ENCODE measurements at regions not wholly inside any gene's neighbourhood (a gene's known extent, or its start where the extent isn't known, plus 50 kb on each side); places are given as distances from the start of the nearest gene placed in this dataset.
A peak's percentile ranks its signal among the peaks of the same experiment; 100 is the strongest.

GRCh38 chr13:97565906-97566305, 131.9 kb downstream of the RAP2A start:
- H3K4me3 Mint-ChIP-seq, result no peak overlapping the region
- H3K27ac Mint-ChIP-seq, result no peak overlapping the region
- ATAC-seq, result no peak
- no peak for DNase-seq
- POLR2A ChIA-PET, result no interaction called here
- no peaks in the 10 kb centered on the region for H3K9me3 Mint-ChIP-seq (ENCODE audit: insufficient read depth)
- peaks cover 7% of the 10 kb centered on the region for H3K27me3 Mint-ChIP-seq (ENCODE audit: low read depth)
- CTCF ChIA-PET, result no interaction called here
- H3K4me1 Mint-ChIP-seq (ENCODE audit: low read depth), result no peaks in the 10 kb centered on the region
- H3K36me3 Mint-ChIP-seq (ENCODE audit: low read depth), result no peaks in the 10 kb centered on the region

- Mint-ChIP-seq H3K4me1 (ENCODE audit: low read depth) (no peaks in the 10 kb centered on the region), H3K27me3 (ENCODE audit: low read depth) (peaks cover 7% of the 10 kb centered on the region), H3K27ac (no peak overlapping the region), H3K4me3 (no peak overlapping the region), H3K9me3 (ENCODE audit: insufficient read depth) (no peaks in the 10 kb centered on the region), H3K36me3 (ENCODE audit: low read depth) (no peaks in the 10 kb centered on the region)
- ATAC-seq, result no peak
- POLR2A ChIA-PET, result no interaction called here
- CTCF ChIA-PET, result no interaction called here
- no peak for DNase-seq
Observed at GRCh38 chr13:97566907-97567306, 132.9 kb downstream of the RAP2A start.

- ATAC-seq, result no peak
- peaks cover 7% of the 10 kb centered on the region for H3K27me3 Mint-ChIP-seq (ENCODE audit: low read depth)
- H3K4me3 Mint-ChIP-seq, result no peak overlapping the region
- ChIA-PET CTCF (no interaction called here), POLR2A (no interaction called here)
- H3K4me1 Mint-ChIP-seq (ENCODE audit: low read depth), result no peaks in the 10 kb centered on the region
- H3K36me3 Mint-ChIP-seq (ENCODE audit: low read depth), result no peaks in the 10 kb centered on the region
- no peak for DNase-seq
- H3K9me3 Mint-ChIP-seq (ENCODE audit: insufficient read depth), result no peaks in the 10 kb centered on the region
- no peak overlapping the region for H3K27ac Mint-ChIP-seq
Observed at GRCh38 chr13:97567510-97568243, 133.7 kb downstream of the RAP2A start.

DNA sequence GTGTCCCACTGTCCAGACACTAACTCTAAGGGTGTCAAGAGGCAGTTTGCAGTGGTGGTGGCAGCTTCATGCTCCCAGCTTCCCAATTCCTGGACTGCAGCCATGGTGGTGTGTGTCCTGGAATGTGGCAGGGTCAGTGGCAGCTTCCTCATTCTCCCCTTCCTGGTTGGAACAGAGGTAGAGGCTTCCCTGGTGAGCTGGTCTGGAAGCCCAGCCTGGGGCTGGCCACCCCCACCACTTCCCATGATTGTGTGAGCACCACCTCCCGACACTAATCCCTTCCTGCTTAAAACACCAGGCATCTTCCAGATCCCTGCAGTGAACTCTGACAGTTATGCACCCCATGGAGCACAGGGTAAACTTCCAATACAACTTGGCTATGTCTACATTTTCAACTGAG, 134.9 kb downstream of the RAP2A start:
- H3K4me1 Mint-ChIP-seq (ENCODE audit: low read depth), result no peaks in the 10 kb centered on the region
- no peaks in the 10 kb centered on the region for H3K36me3 Mint-ChIP-seq (ENCODE audit: low read depth)
- peaks cover 7% of the 10 kb centered on the region for H3K27me3 Mint-ChIP-seq (ENCODE audit: low read depth)
- H3K4me3 Mint-ChIP-seq, result no peak overlapping the region
- ChIA-PET CTCF (no interaction called here), POLR2A (no interaction called here)
- DNase-seq (no peak), ATAC-seq (no peak)
- no peaks in the 10 kb centered on the region for H3K9me3 Mint-ChIP-seq (ENCODE audit: insufficient read depth)
- H3K27ac Mint-ChIP-seq, result no peak overlapping the region

GRCh38 chr13:97569841-97570240, 135.9 kb downstream of the RAP2A start:
- ChIA-PET CTCF (no interaction called here), POLR2A (no interaction called here)
- DNase-seq (no peak), ATAC-seq (no peak)
- H3K4me1 Mint-ChIP-seq (ENCODE audit: low read depth), result no peaks in the 10 kb centered on the region
- H3K27me3 Mint-ChIP-seq (ENCODE audit: low read depth), result peaks cover 7% of the 10 kb centered on the region
- no peaks in the 10 kb centered on the region for H3K36me3 Mint-ChIP-seq (ENCODE audit: low read depth)
- H3K27ac Mint-ChIP-seq, result no peak overlapping the region
- H3K9me3 Mint-ChIP-seq (ENCODE audit: insufficient read depth), result no peaks in the 10 kb centered on the region
- H3K4me3 Mint-ChIP-seq, result no peak overlapping the region

GRCh38 chr13:97570442-97570841, 136.5 kb downstream of the RAP2A start:
- no peak for DNase-seq
- H3K4me3 Mint-ChIP-seq, result no peak overlapping the region
- ChIA-PET CTCF (no interaction called here), POLR2A (no interaction called here)
- no peak overlapping the region for H3K27ac Mint-ChIP-seq
- H3K27me3 Mint-ChIP-seq (ENCODE audit: low read depth), result peaks cover 7% of the 10 kb centered on the region
- no peak for ATAC-seq
- H3K36me3 Mint-ChIP-seq (ENCODE audit: low read depth), result no peaks in the 10 kb centered on the region
- no peaks in the 10 kb centered on the region for H3K4me1 Mint-ChIP-seq (ENCODE audit: low read depth)
- no peaks in the 10 kb centered on the region for H3K9me3 Mint-ChIP-seq (ENCODE audit: insufficient read depth)

DNA sequence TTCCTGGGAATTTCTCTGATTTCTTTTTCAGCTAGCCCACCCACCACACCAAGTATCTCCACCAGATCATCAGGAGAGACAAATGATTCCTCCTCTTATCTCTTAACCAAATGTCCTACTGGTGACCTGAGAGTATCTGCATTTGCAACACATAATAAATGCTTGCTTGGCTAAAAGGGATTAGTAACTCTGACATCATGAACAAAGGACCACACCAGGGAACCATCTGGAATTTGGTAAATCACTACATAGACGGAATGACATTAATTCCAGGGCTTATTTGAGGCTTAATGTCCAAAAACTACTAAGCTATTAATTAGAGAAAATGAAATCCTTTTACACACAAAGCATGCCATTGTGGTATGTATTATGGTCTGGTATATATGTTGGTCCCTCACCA, 139.0 kb downstream of the RAP2A start:
- Mint-ChIP-seq H3K4me1 (ENCODE audit: low read depth) (no peaks in the 10 kb centered on the region), H3K27me3 (ENCODE audit: low read depth) (peaks cover 3% of the 10 kb centered on the region), H3K9me3 (ENCODE audit: insufficient read depth) (no peaks in the 10 kb centered on the region), H3K4me3 (no peak overlapping the region), H3K36me3 (ENCODE audit: low read depth) (no peaks in the 10 kb centered on the region), H3K27ac (no peak overlapping the region)
- ChIA-PET CTCF (no interaction called here), POLR2A (interaction anchor here (0.7 kb wide), 1 partner anchor 70 kb away, joined by 3 read pairs; no protein-coding TSS in a partner anchor)
- no peak for DNase-seq
- ATAC-seq, result no peak

DNA sequence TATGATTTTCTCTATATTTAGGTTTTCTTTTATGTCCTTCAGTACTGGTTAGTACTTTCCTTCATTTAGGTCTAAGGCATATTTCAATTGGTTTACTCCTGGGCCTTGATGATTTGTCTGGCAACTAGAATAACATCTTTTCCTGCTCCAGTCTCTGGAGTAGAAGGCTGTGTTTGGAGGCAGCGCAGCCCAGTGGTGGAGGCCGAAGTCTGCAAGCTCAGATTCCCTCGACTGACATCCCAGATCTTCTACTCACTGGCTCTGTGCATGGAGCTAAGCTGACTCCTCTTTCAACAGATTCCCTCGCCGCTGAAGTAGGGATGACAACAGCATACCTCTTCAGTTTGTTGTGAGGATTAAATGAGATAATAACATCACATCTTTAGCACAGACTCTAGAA, 141.0 kb downstream of the RAP2A start:
- Mint-ChIP-seq H3K4me3 (no peak overlapping the region), H3K36me3 (ENCODE audit: low read depth) (no peaks in the 10 kb centered on the region), H3K4me1 (ENCODE audit: low read depth) (no peaks in the 10 kb centered on the region), H3K27ac (no peak overlapping the region), H3K9me3 (ENCODE audit: insufficient read depth) (no peaks in the 10 kb centered on the region), H3K27me3 (ENCODE audit: low read depth) (peaks cover 7% of the 10 kb centered on the region)
- DNase-seq, result peak; percentile 23
- no peak for ATAC-seq
- ChIA-PET POLR2A (no interaction called here), CTCF (interaction anchor here (1.0 kb wide), 1 partner anchor 383 kb away, joined by 3 read pairs; no protein-coding TSS in a partner anchor)

GRCh38 chr13:97577026-97577425, 143.1 kb downstream of the RAP2A start:
- no peak overlapping the region for H3K27ac Mint-ChIP-seq
- ATAC-seq, result no peak
- ChIA-PET CTCF (no interaction called here), POLR2A (no interaction called here)
- DNase-seq, result no peak
- H3K4me1 Mint-ChIP-seq (ENCODE audit: low read depth), result no peaks in the 10 kb centered on the region
- H3K4me3 Mint-ChIP-seq, result no peak overlapping the region
- no peaks in the 10 kb centered on the region for H3K9me3 Mint-ChIP-seq (ENCODE audit: insufficient read depth)
- no peaks in the 10 kb centered on the region for H3K36me3 Mint-ChIP-seq (ENCODE audit: low read depth)
- peaks cover 11% of the 10 kb centered on the region for H3K27me3 Mint-ChIP-seq (ENCODE audit: low read depth)

GRCh38 chr13:97582170-97582569, 148.2 kb downstream of the RAP2A start:
- peaks cover 14% of the 10 kb centered on the region for H3K27me3 Mint-ChIP-seq (ENCODE audit: low read depth)
- no peaks in the 10 kb centered on the region for H3K36me3 Mint-ChIP-seq (ENCODE audit: low read depth)
- CTCF ChIA-PET, result interaction anchor here (0.6 kb wide), 1 partner anchor 135 kb away, joined by 3 read pairs; no protein-coding TSS in a partner anchor
- no peak overlapping the region for H3K27ac Mint-ChIP-seq
- H3K4me3 Mint-ChIP-seq, result no peak overlapping the region
- POLR2A ChIA-PET, result no interaction called here
- DNase-seq (no peak), ATAC-seq (no peak)
- no peaks in the 10 kb centered on the region for H3K9me3 Mint-ChIP-seq (ENCODE audit: insufficient read depth)
- H3K4me1 Mint-ChIP-seq (ENCODE audit: low read depth), result peaks cover 2% of the 10 kb centered on the region

DNA sequence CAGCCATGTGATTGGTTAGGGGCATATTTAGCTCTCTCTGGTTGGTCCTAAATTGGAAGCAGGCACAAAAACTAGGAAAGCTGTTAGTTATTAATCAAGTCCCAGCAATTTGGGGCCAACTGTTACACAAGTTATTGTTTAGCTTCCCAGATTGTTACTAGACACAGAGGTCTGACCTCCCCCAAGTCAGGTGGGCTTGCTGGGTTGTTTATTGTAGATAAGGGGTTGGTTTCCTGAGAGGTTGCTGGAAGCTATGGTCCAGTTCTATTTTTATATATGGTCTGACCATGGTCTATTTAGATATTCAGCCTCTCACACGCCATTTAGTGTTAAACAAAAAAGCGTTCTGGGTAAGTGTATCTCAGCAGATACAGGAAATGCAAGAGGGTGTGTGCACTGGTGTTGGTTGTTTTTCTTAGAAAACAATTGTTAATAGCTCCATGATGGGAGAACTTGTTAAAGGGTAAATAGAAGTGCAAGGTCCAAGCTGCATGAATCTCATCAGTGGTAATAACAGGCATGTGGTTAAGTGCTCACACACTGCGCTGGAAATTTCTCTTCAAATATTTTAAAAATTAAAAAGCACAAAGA, 150.0 kb downstream of the RAP2A start:
- Mint-ChIP-seq H3K27ac (no peak overlapping the region), H3K4me1 (ENCODE audit: low read depth) (peaks cover 2% of the 10 kb centered on the region), H3K36me3 (ENCODE audit: low read depth) (no peaks in the 10 kb centered on the region), H3K9me3 (ENCODE audit: insufficient read depth) (no peaks in the 10 kb centered on the region), H3K27me3 (ENCODE audit: low read depth) (peaks cover 7% of the 10 kb centered on the region), H3K4me3 (no peak overlapping the region)
- ATAC-seq (no peak), DNase-seq (no peak)
- ChIA-PET POLR2A (no interaction called here), CTCF (no interaction called here)

DNA sequence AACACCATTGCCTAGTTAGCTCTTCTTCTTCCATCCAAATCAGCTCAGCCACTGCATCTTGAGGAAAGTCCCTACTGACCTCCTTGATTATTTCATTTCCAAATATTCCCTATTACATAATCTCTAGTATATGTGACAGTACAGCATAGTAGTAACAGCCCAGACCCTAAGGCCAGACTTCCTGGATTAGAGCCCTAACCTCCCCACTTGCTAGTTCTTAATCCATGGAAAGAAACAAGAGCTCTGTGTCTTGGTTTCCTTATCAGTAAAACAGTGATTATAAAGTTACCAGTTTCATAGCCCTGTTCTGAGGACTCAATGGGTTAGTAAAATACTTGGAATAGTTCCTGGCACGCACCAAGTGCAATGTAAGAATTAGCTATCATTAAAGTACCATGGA, 153.0 kb downstream of the RAP2A start:
- ChIA-PET POLR2A (no interaction called here), CTCF (interaction anchor here (1.4 kb wide), 1 partner anchor 13 kb away, joined by 3 read pairs; no protein-coding TSS in a partner anchor)
- Mint-ChIP-seq H3K36me3 (ENCODE audit: low read depth) (no peaks in the 10 kb centered on the region), H3K27ac (no peak overlapping the region), H3K4me3 (no peak overlapping the region), H3K27me3 (ENCODE audit: low read depth) (peaks cover 2% of the 10 kb centered on the region), H3K9me3 (ENCODE audit: insufficient read depth) (no peaks in the 10 kb centered on the region), H3K4me1 (ENCODE audit: low read depth) (peaks cover 2% of the 10 kb centered on the region)
- no peak for DNase-seq
- ATAC-seq, result no peak

DNA sequence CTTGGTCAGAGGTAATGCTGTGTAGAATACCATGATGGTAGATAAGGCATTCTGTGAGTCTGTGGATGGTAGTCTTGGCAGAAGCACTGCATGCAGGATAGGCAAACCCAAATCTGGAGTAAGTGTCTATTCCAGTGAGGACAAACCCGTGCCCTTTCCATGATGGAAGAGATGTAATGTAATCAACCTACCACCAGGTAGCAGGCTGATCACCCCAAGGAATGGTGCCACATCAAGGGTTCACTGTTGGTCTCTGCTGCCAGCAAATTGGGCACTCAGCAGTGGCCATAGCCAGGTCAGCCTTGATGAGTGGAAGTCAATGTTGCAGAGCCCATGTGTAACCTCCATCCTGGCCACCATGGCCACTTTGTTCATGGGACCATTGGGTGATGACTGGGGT, 155.0 kb downstream of the RAP2A start:
- Mint-ChIP-seq H3K9me3 (ENCODE audit: insufficient read depth) (no peaks in the 10 kb centered on the region), H3K27ac (no peak overlapping the region), H3K4me1 (ENCODE audit: low read depth) (peaks cover 2% of the 10 kb centered on the region), H3K4me3 (no peak overlapping the region), H3K36me3 (ENCODE audit: low read depth) (no peaks in the 10 kb centered on the region), H3K27me3 (ENCODE audit: low read depth) (peaks cover 2% of the 10 kb centered on the region)
- ATAC-seq, result no peak
- POLR2A ChIA-PET, result no interaction called here
- CTCF ChIA-PET, result no interaction called here
- no peak for DNase-seq

Data from activated CD8-positive, alpha-beta T cell treated with anti-CD3 and anti-CD28 coated beads, Interleukin-2, amount 10 ng/mL, durations not matched to agents 7 days and 5 days (primary cell).